Stimulated activated CD8-positive, alpha-beta memory T cell treated with anti-CD3 and anti-CD28 coated beads, Interleukin-4, amount 100 ng/mL, for 24 hours (primary cell): ENCODE measurements at regions not wholly inside any gene's neighbourhood (a gene's known extent, or its start where the extent isn't known, plus 50 kb on each side); places are given as distances from the start of the nearest gene placed in this dataset.

Source experiments
- DNase-seq: peaks from one replicate; pipeline ENCODE4 v3.0.0-alpha.2; 2020; ENCODE audit warnings: low read depth

GRCh38 chr6:2535506-2535905 is 215.2 kb downstream of the MYLK4 start:
- no peak for DNase-seq

- DNase-seq, result no peak
Measured at GRCh38 chr6:2534406-2535042, 216.2 kb downstream of the MYLK4 start.

DNA sequence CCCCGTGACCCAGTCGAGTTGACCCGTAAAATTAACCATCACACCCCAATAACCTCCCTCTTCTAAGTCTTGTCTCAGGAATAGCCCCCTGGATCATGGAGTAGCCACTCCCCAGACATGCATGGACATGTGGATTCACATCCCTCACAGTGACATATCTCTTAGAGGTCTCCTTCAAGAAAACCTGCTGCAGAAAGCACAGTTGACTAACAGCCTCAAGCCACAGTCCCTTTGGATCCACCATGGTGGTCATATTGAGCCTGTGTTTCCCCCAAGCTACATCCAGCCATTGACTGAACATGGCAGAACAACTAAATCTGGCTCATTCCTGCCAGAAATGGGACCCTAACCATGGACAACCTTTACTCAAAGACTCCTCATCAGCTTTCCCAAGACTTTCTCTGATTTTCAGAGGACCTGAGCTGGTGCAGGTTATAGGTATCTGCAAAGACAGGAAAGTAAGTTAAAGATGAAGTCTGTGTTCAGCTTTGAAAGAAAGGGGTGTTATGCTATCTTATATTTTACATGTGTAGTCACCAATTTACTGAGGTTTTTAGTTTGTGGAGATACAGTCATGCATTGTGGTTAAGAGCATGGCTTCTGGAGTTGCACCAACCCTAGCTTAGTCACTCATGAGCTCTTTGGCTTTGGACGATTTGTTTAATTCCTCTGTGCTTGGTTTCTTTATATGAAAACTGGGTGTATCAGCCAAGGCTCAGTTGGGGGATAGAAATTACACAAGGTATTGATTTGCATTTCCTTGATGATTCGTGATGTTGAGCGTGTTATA is 219.1 kb downstream of the MYLK4 start:
- DNase-seq, result no peak

- no peak for DNase-seq
Measured at GRCh38 chr6:2529211-2529719, 221.5 kb downstream of the MYLK4 start.

DNA sequence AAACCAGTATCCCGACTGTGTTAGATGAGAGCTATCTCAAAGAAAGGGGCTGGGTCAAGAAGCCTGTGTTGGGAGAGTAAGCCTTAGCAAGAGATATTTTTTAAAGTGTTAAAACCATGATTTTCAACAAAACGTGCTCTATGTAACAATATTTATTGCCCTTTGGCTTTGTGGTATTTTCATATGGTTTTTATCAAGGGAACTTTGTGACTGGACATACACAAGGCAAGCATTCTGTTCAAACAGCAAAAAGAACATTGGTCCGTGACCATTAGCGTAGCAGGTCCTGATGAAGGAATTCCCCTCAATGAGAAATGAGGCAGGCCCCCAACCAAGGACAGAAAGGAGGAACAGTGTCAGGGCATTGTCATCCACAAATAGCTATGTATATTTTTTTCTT is 222.6 kb downstream of the MYLK4 start:
- DNase-seq, result no peak

- DNase-seq, result no peak
Measured at GRCh38 chr6:2526766-2527165, 224.0 kb downstream of the MYLK4 start.

GRCh38 chr6:2524090-2524489 is 226.6 kb downstream of the MYLK4 start:
- no peak for DNase-seq

DNA sequence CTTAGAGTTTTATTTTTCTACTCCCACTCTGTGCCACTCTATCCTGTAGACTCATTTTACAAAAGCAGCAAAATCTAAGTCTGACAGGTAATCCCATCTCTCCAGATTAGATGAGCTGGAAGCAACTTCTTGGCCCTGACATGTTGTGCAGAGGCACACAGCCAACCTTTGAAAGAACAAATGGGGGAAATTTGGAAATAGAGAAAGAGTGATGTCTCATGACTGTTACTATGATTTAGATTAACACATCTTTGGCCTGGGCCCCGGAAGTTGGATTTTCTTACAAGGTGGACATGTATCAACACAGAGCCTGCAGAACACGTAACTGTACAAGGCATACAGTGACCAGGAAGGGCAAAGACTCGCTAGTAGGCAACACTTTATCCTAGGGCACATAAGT is 227.7 kb downstream of the MYLK4 start:
- DNase-seq, result no peak

DNA sequence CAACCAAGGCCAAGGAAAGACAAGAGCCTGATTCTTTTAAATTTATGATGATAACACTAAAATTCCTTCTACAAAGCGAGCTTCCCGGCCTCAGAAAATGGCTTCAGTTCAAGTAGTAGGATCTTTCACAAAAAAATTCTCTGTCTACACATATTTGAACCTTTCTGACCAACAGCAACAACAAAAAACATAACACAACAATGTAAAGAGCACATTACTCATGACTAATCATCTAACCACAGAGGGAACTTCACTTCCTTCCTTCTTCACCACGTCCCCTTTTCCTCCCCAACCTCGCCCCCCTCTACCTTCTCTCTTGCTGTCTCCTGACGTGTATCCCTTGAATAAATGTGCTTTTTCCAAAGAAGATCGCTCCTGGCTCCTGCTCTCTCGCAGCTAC is 228.2 kb downstream of the MYLK4 start:
- DNase-seq, result no peak

DNA sequence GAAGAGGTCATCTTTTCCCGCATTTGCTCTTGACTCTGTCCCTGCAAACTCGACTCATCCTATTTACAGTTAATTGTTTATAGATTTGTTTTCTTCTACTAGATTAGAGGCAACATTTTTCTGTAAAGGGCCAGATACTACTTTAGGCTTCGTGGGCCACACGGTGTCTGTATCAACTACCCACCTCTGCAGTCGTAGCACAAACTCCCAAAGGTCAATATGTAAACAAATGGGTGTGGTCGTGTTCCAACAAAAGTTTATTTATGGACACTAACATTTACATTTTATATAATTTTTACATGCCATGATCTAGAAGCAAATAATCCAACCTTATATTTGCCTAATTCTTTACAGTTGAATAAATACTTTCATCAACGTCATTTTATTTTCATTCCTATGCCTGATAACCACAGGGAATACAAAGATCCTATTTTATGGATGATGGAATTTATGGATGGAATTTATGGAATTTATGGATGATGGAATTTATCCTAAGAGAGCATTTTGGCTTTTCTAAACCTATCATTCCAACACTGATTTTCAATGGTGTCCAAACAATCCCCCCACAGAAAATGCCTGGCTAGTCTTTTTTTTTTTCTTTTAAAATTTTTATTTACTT is 232.8 kb downstream of the MYLK4 start:
- DNase-seq, result no peak

GRCh38 chr6:2517401-2517800 is 233.3 kb downstream of the MYLK4 start:
- DNase-seq, result no peak

DNA sequence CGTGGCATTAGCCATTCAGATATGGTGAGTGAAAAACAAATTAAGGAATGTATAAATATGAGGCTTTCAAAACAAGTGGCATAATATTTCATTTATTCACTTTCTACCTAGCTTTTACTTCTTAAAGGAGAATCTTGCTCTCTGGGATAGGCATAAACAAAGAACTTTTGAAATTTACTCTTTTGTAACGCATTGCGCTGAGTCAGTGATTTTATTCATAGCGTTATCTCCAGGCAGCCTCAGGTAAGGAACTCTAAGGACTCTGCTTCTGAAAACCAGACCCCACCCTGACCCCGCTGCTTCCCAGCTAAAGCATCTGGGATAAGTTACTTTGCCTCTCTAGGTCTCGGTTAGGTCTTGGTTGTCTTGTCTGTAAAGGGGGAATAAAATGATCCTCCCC is 234.7 kb downstream of the MYLK4 start:
- DNase-seq, result no peak

DNA sequence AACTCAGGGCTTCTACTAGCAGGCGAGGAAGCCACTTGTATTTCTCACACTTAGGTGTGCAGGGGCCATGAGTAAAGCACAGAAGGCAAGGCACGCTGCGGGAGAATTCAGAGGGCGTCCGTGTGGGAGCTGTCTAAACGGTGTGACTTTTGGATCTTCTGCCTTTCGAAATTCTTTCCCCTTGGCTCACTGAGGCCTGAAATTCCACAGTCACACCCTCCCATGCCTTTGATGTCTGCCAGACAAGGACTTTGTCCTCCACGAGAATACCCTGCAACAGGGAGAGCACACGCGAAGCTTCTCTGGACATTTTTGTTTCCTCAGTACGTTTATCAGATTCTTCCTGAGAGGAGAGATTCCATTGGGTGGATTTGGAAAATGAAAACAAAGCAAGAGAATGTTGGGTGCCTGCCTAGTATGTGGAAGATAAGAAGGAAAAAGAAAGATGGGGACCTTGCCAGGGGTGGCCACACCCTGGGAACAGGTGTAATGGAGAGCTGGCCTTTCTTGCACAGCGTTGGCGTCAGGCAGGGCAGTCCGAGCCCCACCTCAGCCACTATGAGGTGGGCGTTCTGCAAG is 235.7 kb downstream of the MYLK4 start:
- no peak for DNase-seq

DNA sequence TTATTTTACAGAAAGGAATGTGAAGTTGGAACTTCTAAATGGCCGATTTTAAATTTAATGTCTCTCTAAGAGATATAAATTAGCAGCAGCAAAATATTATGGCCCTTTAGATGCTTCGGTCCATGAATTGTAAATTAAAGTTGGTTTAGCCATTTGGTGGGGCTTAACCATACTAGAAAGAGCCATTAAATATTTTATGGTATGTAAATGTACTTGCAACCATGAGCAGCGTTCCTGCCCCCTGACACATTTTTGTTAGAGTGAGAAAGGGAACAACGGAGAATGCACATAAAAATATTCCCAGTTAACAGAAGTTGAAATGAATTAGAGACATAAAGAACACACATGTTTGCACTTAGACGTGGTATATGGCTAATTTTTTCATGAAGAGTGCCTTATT is 237.9 kb downstream of the MYLK4 start:
- DNase-seq, result no peak

- DNase-seq, result no peak
Measured at GRCh38 chr6:2510316-2510715, 240.4 kb downstream of the MYLK4 start.

DNA sequence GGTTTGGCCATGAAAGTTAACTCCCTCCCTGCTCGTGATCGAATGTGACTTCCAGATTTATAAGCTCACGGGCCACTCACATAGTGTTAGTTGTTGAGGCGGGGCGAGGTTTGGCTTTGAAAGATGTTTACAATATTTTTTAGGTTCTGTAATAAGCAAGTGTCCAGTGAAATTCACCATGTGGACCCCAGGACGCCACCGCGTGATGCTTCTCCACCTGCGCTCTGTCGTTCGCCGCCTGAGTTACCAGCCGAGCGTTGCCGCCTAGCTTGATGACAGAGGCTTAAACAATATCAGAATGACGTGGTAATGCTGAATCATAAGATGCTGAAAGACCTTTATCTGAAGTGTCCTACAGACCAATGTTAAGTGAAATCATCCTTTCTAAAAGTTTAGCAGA is 241.0 kb downstream of the MYLK4 start:
- DNase-seq, result no peak

DNA sequence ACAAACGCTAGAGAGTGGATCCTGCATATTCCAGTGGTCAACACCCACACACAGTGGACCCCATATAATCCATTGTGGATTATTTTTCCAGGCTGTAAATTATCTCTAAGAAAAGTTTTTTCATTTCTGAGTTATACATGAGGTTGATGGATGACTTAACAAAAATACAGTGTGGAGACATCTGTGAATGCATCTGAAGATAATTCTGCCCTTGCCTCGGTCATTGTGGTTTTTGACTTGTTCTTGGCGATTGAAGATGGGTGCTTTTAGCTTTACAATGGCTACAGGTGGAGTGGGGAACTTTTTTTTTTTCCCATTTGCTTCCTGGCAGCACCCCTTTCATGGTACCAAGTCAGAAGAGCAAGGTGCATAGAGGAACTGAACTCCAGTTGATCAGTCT is 242.7 kb downstream of the MYLK4 start:
- no peak for DNase-seq

DNA sequence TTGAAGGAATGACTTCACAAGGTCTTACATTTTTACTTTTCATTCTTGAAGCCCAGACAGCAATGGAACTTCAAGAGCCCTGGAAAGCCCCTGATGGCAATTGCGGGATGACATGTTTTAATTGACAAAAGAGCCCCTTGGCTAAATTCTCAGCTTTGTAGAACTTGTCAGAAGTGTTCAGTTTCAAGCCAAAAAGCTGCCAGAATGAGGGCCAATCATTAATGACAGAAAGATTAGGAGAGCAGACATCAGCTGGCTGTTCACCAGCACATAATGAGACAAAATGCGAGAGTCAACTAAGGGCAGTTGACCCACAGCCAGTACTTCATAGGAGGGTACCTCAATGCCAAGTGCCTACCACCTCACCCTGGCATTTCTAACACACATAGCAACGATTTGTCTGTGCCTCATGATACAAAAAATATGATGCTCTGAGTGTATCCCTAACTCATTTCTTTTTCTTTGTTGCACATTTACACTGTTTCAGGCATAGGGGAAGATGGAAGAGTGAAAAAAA is 243.1 kb downstream of the MYLK4 start:
- DNase-seq, result no peak

- DNase-seq, result no peak
Measured at GRCh38 chr6:2507016-2507415, 243.7 kb downstream of the MYLK4 start.

DNA sequence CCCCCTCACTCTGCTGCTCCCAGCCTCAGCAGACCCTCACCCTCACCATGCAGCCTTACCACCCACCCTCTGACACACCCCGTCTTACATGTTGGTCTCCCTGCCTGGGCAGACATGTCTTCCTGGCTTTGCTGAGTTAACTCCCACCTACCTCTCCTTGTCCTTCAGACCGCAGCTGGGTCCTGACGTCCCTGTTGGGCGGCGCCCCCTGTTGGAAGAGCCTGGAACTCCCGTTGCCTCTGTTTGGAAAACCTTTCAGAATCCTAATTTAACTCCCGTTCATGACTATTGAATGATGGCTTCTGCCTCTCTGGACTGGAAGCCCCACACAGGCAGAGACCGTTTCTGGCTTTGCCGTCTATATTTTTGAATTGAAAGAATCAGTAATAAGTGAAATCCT is 245.1 kb downstream of the MYLK4 start:
- DNase-seq, result no peak

DNA sequence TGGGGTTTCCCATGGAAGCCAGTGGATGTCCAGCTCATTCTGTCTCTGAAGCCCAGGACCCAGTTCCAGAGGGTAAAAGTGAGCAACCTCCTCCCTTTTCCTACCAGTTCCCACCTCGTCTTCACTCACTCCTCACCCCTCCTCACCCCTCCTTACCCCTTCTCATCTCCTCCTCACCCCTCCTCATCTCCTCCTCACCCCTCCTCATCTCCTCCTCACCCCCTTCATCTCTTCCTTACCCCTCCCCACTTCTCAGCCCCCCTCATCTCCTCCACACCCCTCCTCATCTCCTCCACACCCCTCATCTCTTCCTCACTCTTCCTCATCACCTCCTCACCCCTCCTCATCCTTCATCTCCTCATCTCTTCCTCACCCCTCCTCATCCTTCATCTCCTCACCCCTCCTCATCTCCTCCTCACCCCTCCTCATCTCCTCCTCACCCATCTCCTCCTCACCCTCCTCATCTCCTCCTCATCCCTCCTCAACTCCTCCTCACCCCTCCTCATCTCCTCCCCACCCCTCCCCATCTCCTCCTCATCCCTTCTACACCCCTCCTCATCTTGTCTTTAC is 246.1 kb downstream of the MYLK4 start:
- no peak for DNase-seq

DNA sequence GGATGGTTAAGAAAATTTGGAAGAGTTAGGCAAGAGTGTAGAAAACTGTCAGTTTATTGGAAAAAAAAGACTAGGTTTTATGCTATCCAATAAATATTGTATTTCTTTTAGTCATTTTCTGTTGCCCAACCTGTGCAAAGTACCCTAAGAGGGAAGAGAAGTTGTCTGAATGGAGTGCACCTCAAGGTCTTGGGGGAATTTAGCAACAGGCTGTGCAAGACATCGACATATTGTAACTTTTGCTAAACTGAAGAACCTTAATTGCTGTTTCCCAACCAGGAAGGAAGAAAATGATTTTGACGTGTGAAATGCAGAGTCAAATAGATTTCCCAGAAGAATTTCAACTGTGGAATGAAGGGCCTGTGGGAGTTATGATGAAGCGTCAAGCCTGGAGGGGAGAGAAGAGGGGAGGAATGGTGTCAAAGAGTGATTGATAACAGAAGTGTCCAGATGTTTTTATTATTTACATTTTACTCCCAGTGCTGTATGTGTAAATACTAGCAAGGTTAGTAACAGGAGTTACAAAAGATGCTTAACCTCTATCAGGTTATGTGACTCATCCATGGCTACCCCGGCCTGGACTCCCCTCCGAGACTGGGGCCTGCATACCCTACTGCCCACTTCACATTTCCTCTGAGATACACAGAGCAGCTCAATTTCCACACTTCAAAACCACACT is 246.8 kb downstream of the MYLK4 start:
- DNase-seq, result no peak
